ENCODE measurements at regions not wholly inside any gene's neighbourhood (a gene's known extent, or its start where the extent isn't known, plus 50 kb on each side); places are given as distances from the start of the nearest gene placed in this dataset.

DNA sequence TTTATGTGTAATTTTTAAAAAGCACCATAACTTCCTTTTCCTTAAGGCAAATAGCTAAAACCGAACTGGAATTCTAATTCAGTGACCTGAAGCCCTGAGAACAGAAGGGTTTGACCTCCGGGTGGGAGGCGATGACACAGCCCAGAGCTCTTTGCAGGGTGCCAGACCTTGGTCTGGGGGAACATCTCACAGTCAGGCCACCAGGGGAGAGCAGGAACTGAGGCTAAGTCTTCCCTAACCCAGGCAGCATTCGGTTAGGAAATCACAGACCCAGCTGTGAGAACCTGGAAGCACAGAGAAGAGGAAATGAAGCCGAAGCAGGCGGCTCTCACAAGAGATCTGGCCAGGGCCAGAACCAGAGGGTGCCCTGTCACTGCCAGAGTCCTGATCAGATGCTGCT, 444.8 kb downstream of the TTLL7 start:
- Histone ChIP-seq H3K9ac (ENCODE audit: low read length) (no peak overlapping the region), H3K27me3 (ENCODE audit: insufficient read depth, low read length) (no peaks in the 10 kb centered on the region), H2AFZ (ENCODE audit: low read length) (no peak overlapping the region), H3K4me2 (ENCODE audit: low read length) (no peak overlapping the region), H3K4me3 (ENCODE audit: low read depth, low read length, poor library complexity, severe bottlenecking) (no peak overlapping the region), H3K27ac (ENCODE audit: low read depth, low read length, poor library complexity, severe bottlenecking) (no peak overlapping the region), H3K79me2 (ENCODE audit: insufficient read depth, low read length) (no peaks in the 10 kb centered on the region), H3F3A (ENCODE audit: insufficient read depth, low read length) (no peaks in the 10 kb centered on the region), H3K9me2 (ENCODE audit: low read depth, low read length) (no peaks in the 10 kb centered on the region), H4K20me1 (ENCODE audit: insufficient read depth, low read length) (no peaks in the 10 kb centered on the region), H3K4me1 (ENCODE audit: insufficient read depth, low read length, severe bottlenecking) (peaks cover 6% of the 10 kb centered on the region), H3K36me3 (ENCODE audit: insufficient read depth, low read length) (no peaks in the 10 kb centered on the region), H3K9me3 (ENCODE audit: low read length) (no peaks in the 10 kb centered on the region)
- TF ChIP-seq, protein P1, sequence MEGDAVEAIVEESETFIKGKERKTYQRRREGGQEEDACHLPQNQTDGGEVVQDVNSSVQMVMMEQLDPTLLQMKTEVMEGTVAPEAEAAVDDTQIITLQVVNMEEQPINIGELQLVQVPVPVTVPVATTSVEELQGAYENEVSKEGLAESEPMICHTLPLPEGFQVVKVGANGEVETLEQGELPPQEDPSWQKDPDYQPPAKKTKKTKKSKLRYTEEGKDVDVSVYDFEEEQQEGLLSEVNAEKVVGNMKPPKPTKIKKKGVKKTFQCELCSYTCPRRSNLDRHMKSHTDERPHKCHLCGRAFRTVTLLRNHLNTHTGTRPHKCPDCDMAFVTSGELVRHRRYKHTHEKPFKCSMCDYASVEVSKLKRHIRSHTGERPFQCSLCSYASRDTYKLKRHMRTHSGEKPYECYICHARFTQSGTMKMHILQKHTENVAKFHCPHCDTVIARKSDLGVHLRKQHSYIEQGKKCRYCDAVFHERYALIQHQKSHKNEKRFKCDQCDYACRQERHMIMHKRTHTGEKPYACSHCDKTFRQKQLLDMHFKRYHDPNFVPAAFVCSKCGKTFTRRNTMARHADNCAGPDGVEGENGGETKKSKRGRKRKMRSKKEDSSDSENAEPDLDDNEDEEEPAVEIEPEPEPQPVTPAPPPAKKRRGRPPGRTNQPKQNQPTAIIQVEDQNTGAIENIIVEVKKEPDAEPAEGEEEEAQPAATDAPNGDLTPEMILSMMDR (IDR thresholded peaks at IDR 0.05; ENCODE audit: low read length): no peak
- TF ChIP-seq EZH2 (IDR thresholded peaks at IDR 0.05; ENCODE audit: borderline replicate concordance, low read length): no peak

DNA sequence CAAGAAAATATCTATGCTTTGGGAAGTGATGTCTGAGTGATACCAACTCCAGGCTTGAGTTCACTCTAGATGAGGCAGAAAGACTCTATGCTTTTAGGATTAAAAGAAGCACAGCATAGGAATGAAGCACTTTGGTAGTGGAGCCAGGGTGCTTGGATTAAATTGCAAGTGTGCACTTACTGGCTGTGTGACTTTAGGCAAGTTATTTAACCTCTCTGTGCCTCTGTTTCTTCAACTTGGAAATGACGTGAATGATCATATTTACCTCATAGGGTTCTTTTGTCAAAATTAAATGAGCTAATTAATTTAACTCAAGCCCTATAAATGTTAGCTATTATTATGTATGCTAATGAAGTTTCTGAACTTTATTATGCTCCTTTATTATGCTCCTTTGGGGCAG, 446.1 kb downstream of the TTLL7 start:
- Histone ChIP-seq H3K4me3 (ENCODE audit: low read depth, low read length, poor library complexity, severe bottlenecking) (no peak overlapping the region), H4K20me1 (ENCODE audit: insufficient read depth, low read length) (no peaks in the 10 kb centered on the region), H2AFZ (ENCODE audit: low read length) (no peak overlapping the region), H3F3A (ENCODE audit: insufficient read depth, low read length) (no peaks in the 10 kb centered on the region), H3K9me3 (ENCODE audit: low read length) (no peaks in the 10 kb centered on the region), H3K27me3 (ENCODE audit: insufficient read depth, low read length) (no peaks in the 10 kb centered on the region), H3K9ac (ENCODE audit: low read length) (no peak overlapping the region), H3K36me3 (ENCODE audit: insufficient read depth, low read length) (no peaks in the 10 kb centered on the region), H3K27ac (ENCODE audit: low read depth, low read length, poor library complexity, severe bottlenecking) (no peak overlapping the region), H3K4me2 (ENCODE audit: low read length) (no peak overlapping the region), H3K4me1 (ENCODE audit: insufficient read depth, low read length, severe bottlenecking) (no peaks in the 10 kb centered on the region), H3K79me2 (ENCODE audit: insufficient read depth, low read length) (no peaks in the 10 kb centered on the region), H3K9me2 (ENCODE audit: low read depth, low read length) (no peaks in the 10 kb centered on the region)
- no peak for TF ChIP-seq EZH2 (IDR thresholded peaks at IDR 0.05; ENCODE audit: borderline replicate concordance, low read length)
- TF ChIP-seq, protein P1 (IDR thresholded peaks at IDR 0.05; ENCODE audit: low read length): no peak

DNA sequence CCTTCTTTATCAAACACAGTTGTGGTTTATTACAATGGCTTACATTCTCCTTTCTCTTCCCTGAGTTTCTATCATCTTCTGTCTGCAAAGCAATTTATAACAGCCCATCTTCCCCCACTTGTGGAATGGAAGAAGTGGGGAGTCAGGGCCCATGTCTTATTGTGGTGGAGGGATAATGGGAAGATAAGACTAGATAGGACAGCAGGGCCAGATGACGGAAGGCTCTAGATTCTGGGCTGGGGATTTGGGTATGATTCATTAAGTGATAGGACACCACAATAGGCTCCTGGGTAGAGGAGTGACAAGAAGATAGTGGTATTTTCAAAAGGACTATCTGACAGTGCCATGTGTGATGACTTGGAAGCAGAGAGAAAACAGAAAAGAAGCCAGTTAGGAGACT, 450.6 kb downstream of the TTLL7 start:
- TF ChIP-seq, protein P1 (IDR thresholded peaks at IDR 0.05; ENCODE audit: low read length): no peak
- TF ChIP-seq EZH2 (IDR thresholded peaks at IDR 0.05; ENCODE audit: borderline replicate concordance, low read length): no peak
- Histone ChIP-seq H3K4me1 (ENCODE audit: insufficient read depth, low read length, severe bottlenecking) (no peaks in the 10 kb centered on the region), H3K27me3 (ENCODE audit: insufficient read depth, low read length) (no peaks in the 10 kb centered on the region), H3K9me3 (ENCODE audit: low read length) (no peaks in the 10 kb centered on the region), H4K20me1 (ENCODE audit: insufficient read depth, low read length) (no peaks in the 10 kb centered on the region), H3K79me2 (ENCODE audit: insufficient read depth, low read length) (no peaks in the 10 kb centered on the region), H3K27ac (ENCODE audit: low read depth, low read length, poor library complexity, severe bottlenecking) (no peak overlapping the region), H3K9me2 (ENCODE audit: low read depth, low read length) (no peaks in the 10 kb centered on the region), H3K4me2 (ENCODE audit: low read length) (no peak overlapping the region), H3K36me3 (ENCODE audit: insufficient read depth, low read length) (no peaks in the 10 kb centered on the region), H3K4me3 (ENCODE audit: low read depth, low read length, poor library complexity, severe bottlenecking) (no peak overlapping the region), H3F3A (ENCODE audit: insufficient read depth, low read length) (no peaks in the 10 kb centered on the region), H3K9ac (ENCODE audit: low read length) (no peak overlapping the region), H2AFZ (ENCODE audit: low read length) (no peak overlapping the region)
